ENCODE measurements at regions not wholly inside any gene's neighbourhood (a gene's known extent, or its start where the extent isn't known, plus 50 kb on each side); places are given as distances from the start of the nearest gene placed in this dataset.

DNA sequence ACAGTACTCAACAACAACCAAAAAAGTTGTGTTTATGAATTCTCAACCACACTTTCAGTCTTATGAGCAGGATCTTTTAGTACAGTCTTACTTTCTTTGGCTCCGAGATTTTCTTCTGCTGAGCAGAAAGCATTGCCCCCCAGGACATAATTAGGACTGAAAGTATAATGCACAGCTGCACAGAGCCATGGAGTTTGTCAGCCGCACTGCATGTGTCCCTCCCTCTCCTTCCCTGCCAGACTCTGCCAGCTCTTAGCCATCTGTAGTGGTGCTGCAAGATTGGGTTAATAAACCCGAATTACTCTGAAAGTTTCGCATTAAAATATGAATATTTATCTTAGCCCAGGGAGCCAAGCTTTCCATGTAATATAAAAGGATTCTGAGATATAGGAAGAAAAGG, 179.6 kb upstream of the PTCHD4 start:
- Mint-ChIP-seq H3K4me3 (no peak overlapping the region), H3K4me1 (ENCODE audit: low read depth) (no peaks in the 10 kb centered on the region), H3K9me3 (peaks cover 6% of the 10 kb centered on the region; the same call in 1 of the 2 replicates), H3K36me3 (ENCODE audit: low read depth) (no peaks in the 10 kb centered on the region), H3K27ac (no peak overlapping the region), H3K27me3 (ENCODE audit: insufficient read depth) (no peaks in the 10 kb centered on the region; the same call in 1 of the 2 replicates)
- TF ChIP-seq CTCF (IDR thresholded peaks at IDR 0.05) = no peak
- DNase-seq = no peak

DNA sequence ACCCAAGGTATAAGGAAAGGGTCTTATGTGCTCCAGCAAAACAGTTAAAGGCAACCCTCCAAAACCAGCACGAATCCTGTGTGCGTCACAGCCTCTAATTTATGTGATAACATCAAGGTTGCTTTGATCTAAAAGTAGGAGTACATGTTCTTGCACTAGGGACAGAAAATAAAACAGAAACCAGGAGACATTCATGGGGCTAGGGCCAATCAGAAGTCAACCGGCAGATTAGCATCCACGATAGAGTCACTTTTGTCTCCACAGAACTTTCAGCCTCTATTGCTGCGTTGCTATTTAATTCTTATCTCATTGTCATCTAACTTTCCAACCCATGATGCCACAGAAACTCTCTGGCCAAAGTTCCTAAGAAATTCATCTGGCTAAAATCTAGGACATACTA, 178.8 kb upstream of the PTCHD4 start:
- TF ChIP-seq CTCF (IDR thresholded peaks at IDR 0.05) = no peak

DNA sequence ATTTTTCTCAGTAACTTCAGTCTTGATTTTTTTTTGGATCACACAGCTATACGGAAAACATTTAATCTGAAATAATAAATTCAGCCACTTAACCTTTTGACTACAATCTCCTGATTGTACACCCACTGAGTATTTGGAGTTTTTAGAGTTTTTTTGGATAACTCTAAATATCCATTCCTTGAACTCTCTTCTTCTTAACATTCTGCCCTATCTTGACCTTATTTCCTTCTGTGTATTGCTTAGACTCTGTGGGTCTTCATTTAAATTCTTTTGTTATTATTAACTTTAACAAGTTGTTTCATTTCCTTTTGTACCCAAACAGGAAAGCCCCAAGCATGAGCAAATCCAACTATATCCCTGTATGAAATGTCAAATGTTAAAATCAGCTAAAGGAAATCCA, 170.2 kb upstream of the PTCHD4 start:
- H3K9me3 Mint-ChIP-seq = no peaks in the 10 kb centered on the region; the same call in 1 of the 2 replicates
- no peak for TF ChIP-seq CTCF (IDR thresholded peaks at IDR 0.05)
- no peaks in the 10 kb centered on the region for H3K4me1 Mint-ChIP-seq (ENCODE audit: low read depth)
- no peak overlapping the region for H3K4me3 Mint-ChIP-seq
- H3K27ac Mint-ChIP-seq = no peak overlapping the region
- H3K36me3 Mint-ChIP-seq (ENCODE audit: low read depth) = no peaks in the 10 kb centered on the region
- no peak for DNase-seq
- no peaks in the 10 kb centered on the region for H3K27me3 Mint-ChIP-seq (ENCODE audit: insufficient read depth)

More for the DNA sequence above, 178.8 kb upstream of the PTCHD4 start:
- Mint-ChIP-seq H3K4me1 (ENCODE audit: low read depth) (no peaks in the 10 kb centered on the region), H3K4me3 (no peak overlapping the region), H3K36me3 (ENCODE audit: low read depth) (no peaks in the 10 kb centered on the region), H3K27ac (no peak overlapping the region), H3K9me3 (peaks cover 6% of the 10 kb centered on the region; the same call in 1 of the 2 replicates), H3K27me3 (ENCODE audit: insufficient read depth) (no peaks in the 10 kb centered on the region; the same call in 1 of the 2 replicates)
- DNase-seq = no peak

- no peak for TF ChIP-seq CTCF (IDR thresholded peaks at IDR 0.05)
- Mint-ChIP-seq H3K4me3 (no peak overlapping the region), H3K9me3 (no peaks in the 10 kb centered on the region; the same call in 1 of the 2 replicates), H3K27me3 (ENCODE audit: insufficient read depth) (no peaks in the 10 kb centered on the region), H3K27ac (no peak overlapping the region), H3K36me3 (ENCODE audit: low read depth) (no peaks in the 10 kb centered on the region), H3K4me1 (ENCODE audit: low read depth) (no peaks in the 10 kb centered on the region)
- DNase-seq = no peak
Observed at GRCh38 chr6:48280035-48280620, 169.1 kb upstream of the PTCHD4 start.

GRCh38 chr6:48278261-48278660, 167.3 kb upstream of the PTCHD4 start:
- no peak for DNase-seq
- H3K36me3 Mint-ChIP-seq (ENCODE audit: low read depth) = no peaks in the 10 kb centered on the region
- no peak overlapping the region for H3K4me3 Mint-ChIP-seq
- H3K4me1 Mint-ChIP-seq (ENCODE audit: low read depth) = no peaks in the 10 kb centered on the region
- no peak for TF ChIP-seq CTCF (IDR thresholded peaks at IDR 0.05)
- H3K27me3 Mint-ChIP-seq (ENCODE audit: insufficient read depth) = no peaks in the 10 kb centered on the region
- no peaks in the 10 kb centered on the region; the same call in 1 of the 2 replicates for H3K9me3 Mint-ChIP-seq
- no peak overlapping the region for H3K27ac Mint-ChIP-seq
